HUES64 (cell line): ENCODE measurements at regions not wholly inside any gene's neighbourhood (a gene's known extent, or its start where the extent isn't known, plus 50 kb on each side); places are given as distances from the start of the nearest gene placed in this dataset.
"Not testable (repeated sequence)": the region's sequence is repeated elsewhere in the genome, so short reads cannot be mapped to it uniquely, and the experiment has no call there.

ENCODE experiments used
- H3K27ac ChIP-seq: 2 replicates; pipeline ENCODE4 v1.7.0; 2013; ENCODE audit warnings: low read depth, low read length, inconsistent platforms
- H3K27me3 ChIP-seq: 2 replicates; pipeline ENCODE4 v1.6.1; 2013; ENCODE audit warnings: mild to moderate bottlenecking, low read length; ENCODE audit not compliant: insufficient read depth
- H3K36me3 ChIP-seq: 2 replicates; pipeline ENCODE4 v1.6.1; 2013; ENCODE audit warnings: mild to moderate bottlenecking, low read length; ENCODE audit not compliant: insufficient read depth
- H3K4me1 ChIP-seq: 2 replicates; pipeline ENCODE4 v1.6.1; 2013; ENCODE audit warnings: mild to moderate bottlenecking, low read length, moderate library complexity; ENCODE audit not compliant: insufficient read depth
- H3K4me3 ChIP-seq: 2 replicates; pipeline ENCODE4 v1.5.1; 2013; ENCODE audit warnings: mild to moderate bottlenecking, low read length, moderate library complexity
- H3K9ac ChIP-seq: 2 replicates; pipeline ENCODE4 v1.6.1; 2013; ENCODE audit warnings: mild to moderate bottlenecking, low read depth, low read length
- H3K9me3 ChIP-seq: 2 replicates; pipeline ENCODE4 v1.6.1; 2013; ENCODE audit warnings: low read depth, low read length; ENCODE audit not compliant: insufficient read depth
- WGBS: fragments of 150-250, 120-280 bp; methylation state at CpG from one replicate; pipeline ENCODE4 v1.1.7; 2013; ENCODE audit warnings: missing lambda C conversion rate; 5-methylcytosine and 5-hydroxymethylcytosine counted together

GRCh38 chr13:62779161-62779560 is 1363.5 kb upstream of the PCDH20 start:
- Histone ChIP-seq H3K27me3 (no peaks in the 10 kb centered on the region), H3K9me3 (no peaks in the 10 kb centered on the region), H3K36me3 (no peaks in the 10 kb centered on the region), H3K4me3 (no peak overlapping the region), H3K9ac (no peak overlapping the region), H3K4me1 (no peaks in the 10 kb centered on the region), H3K27ac (no peak overlapping the region)
- 89% methylated on average over 6 of the region's 6 CpGs for WGBS

DNA sequence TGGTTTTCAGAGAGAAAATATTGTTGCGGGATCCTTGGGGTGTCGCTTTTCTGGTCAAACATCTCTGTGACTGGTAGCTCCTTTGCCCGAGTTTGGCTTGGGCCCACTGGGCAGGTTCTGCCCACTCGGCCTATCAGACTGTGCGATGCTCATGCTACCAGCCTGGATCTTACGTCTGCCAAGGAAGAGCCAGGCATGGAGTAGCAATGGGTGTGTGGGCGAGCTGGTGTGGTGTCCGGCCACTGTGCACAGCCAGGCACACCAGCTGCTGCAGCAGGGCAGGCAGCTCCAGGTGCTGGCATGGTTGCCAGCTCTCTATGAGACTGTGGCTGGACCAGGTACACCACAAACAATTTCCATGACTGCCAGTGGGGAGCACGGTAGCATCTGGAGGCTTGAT is 1351.8 kb upstream of the PCDH20 start:
- H3K36me3 ChIP-seq = no peaks in the 10 kb centered on the region
- WGBS = 94% methylated on average over 8 of the region's 9 CpGs

GRCh38 chr13:62760724-62761123 is 1345.1 kb upstream of the PCDH20 start:
- Histone ChIP-seq H3K9ac (no peak overlapping the region), H3K4me3 (no peak overlapping the region), H3K27me3 (no peaks in the 10 kb centered on the region), H3K27ac (no peak overlapping the region), H3K36me3 (no peaks in the 10 kb centered on the region), H3K9me3 (no peaks in the 10 kb centered on the region), H3K4me1 (no peaks in the 10 kb centered on the region)
- WGBS = no CpG with 5 or more reads among the region's 1 CpG

More for the DNA sequence above, 1351.8 kb upstream of the PCDH20 start:
- Histone ChIP-seq H3K27ac (no peak overlapping the region), H3K27me3 (no peaks in the 10 kb centered on the region), H3K9ac (no peak overlapping the region), H3K9me3 (no peaks in the 10 kb centered on the region), H3K4me3 (no peak overlapping the region), H3K4me1 (no peaks in the 10 kb centered on the region)

- Histone ChIP-seq H3K27me3 (no peaks in the 10 kb centered on the region), H3K9me3 (no peaks in the 10 kb centered on the region), H3K27ac (no peak overlapping the region), H3K4me1 (no peaks in the 10 kb centered on the region), H3K9ac (no peak overlapping the region), H3K36me3 (no peaks in the 10 kb centered on the region), H3K4me3 (no peak overlapping the region)
- 35% methylated on average over 1 of the region's 2 CpGs for WGBS
These were observed 1332.0 kb upstream of the PCDH20 start for GRCh38 chr13:62747629-62748028.

GRCh38 chr13:62747152-62747551 is 1331.5 kb upstream of the PCDH20 start:
- no peak overlapping the region for H3K4me3 ChIP-seq
- H3K9ac ChIP-seq = no peak overlapping the region
- H3K27ac ChIP-seq = no peak overlapping the region
- no peaks in the 10 kb centered on the region for H3K4me1 ChIP-seq
- H3K36me3 ChIP-seq = no peaks in the 10 kb centered on the region
- 94% methylated on average over 2 of the region's 2 CpGs for WGBS
- H3K9me3 ChIP-seq = no peaks in the 10 kb centered on the region
- no peaks in the 10 kb centered on the region for H3K27me3 ChIP-seq

DNA sequence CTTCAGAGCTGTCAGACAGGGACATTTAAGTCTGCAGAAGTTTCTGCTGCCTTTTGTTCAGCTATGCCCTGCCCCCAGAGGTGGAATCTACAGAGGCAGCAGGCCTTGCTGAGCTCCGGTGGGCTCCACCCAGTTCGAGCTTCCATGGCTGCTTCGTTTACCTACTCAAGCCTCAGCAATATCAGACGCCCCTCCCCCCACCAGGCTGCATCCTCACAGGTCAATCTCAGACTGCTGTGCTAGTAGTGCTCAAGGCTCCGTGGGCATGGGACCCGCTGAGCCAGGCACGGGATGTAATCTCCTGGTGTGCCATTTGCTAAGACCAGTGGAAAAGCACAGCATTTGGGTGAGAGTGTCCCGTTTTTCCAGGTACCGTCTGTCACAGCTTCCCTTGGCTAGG is 1314.1 kb upstream of the PCDH20 start:
- not testable (repeated sequence) for H3K36me3 ChIP-seq, H3K27me3 ChIP-seq, H3K9me3 ChIP-seq, H3K4me1 ChIP-seq, H3K27ac ChIP-seq, H3K9ac ChIP-seq, H3K4me3 ChIP-seq
- WGBS = 87% methylated on average over 9 of the region's 9 CpGs

- H3K36me3 ChIP-seq = no peaks in the 10 kb centered on the region
- no peaks in the 10 kb centered on the region for H3K9me3 ChIP-seq
- no peak overlapping the region for H3K9ac ChIP-seq
- 91% methylated on average over 3 of the region's 4 CpGs for WGBS
- H3K27ac ChIP-seq = no peak overlapping the region
- H3K4me1 ChIP-seq = no peaks in the 10 kb centered on the region
- no peaks in the 10 kb centered on the region for H3K27me3 ChIP-seq
- no peak overlapping the region for H3K4me3 ChIP-seq
These were observed 1306.2 kb upstream of the PCDH20 start for GRCh38 chr13:62721893-62722292.

- H3K9ac ChIP-seq, H3K4me3 ChIP-seq, H3K9me3 ChIP-seq, H3K27ac ChIP-seq, H3K27me3 ChIP-seq, H3K4me1 ChIP-seq, H3K36me3 ChIP-seq: not testable (repeated sequence)
- 96% methylated on average over 7 of the region's 7 CpGs for WGBS
These were observed 1296.3 kb upstream of the PCDH20 start for GRCh38 chr13:62711948-62712347.

DNA sequence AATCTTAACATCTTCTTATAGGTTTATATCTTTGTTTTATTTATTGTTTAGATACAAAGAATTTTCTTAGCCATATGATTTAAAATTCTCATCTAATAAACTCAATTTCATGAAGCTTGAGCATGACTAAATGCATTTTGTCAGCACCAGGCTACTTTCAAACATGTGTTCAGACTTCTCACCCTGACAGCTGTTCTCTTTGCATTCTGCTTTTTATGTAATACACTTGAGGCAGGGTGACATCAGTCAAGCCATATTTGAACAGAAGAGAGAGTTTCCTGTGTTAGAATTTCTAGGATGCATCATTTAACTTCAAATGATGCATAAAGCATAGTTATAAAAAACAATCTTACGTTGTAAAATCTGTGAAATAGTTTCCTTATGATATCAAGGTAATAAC is 1295.1 kb upstream of the PCDH20 start:
- Histone ChIP-seq H3K36me3 (no peaks in the 10 kb centered on the region), H3K27ac (no peak overlapping the region), H3K9me3 (no peaks in the 10 kb centered on the region), H3K4me3 (no peak overlapping the region), H3K9ac (no peak overlapping the region), H3K4me1 (no peaks in the 10 kb centered on the region), H3K27me3 (no peaks in the 10 kb centered on the region)
- WGBS = no CpG with 5 or more reads among the region's 1 CpG

GRCh38 chr13:62706048-62706447 is 1290.4 kb upstream of the PCDH20 start:
- no peaks in the 10 kb centered on the region for H3K9me3 ChIP-seq
- H3K36me3 ChIP-seq = no peaks in the 10 kb centered on the region
- no peak overlapping the region for H3K4me3 ChIP-seq
- no CpG with 5 or more reads among the region's 3 CpGs for whole genome bisulfite sequencing
- no peaks in the 10 kb centered on the region for H3K4me1 ChIP-seq
- H3K9ac ChIP-seq = no peak overlapping the region
- H3K27ac ChIP-seq = no peak overlapping the region
- no peaks in the 10 kb centered on the region for H3K27me3 ChIP-seq

GRCh38 chr13:62704875-62705274 is 1289.2 kb upstream of the PCDH20 start:
- Histone ChIP-seq H3K9ac (no peak overlapping the region), H3K4me1 (no peaks in the 10 kb centered on the region), H3K4me3 (no peak overlapping the region), H3K27ac (no peak overlapping the region), H3K9me3 (no peaks in the 10 kb centered on the region), H3K36me3 (no peaks in the 10 kb centered on the region), H3K27me3 (no peaks in the 10 kb centered on the region)

DNA sequence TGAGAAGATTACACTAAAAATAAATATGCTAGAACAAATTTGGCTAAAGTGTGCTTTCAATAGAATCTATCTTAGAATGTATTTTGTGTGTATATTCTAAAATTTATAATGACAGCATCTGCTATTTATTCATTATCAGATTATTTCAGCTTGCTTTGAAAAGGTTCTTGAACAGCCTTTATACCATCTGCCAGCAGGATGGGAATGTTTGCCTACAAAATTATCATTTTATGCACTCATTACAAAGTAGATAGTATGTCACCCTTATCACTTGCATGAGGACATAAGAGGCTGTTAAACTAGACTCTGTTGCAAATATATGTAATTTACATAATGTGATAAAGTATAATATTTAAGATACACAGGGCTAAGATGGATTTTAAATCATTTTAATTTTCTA is 1286.9 kb upstream of the PCDH20 start:
- Histone ChIP-seq H3K36me3 (no peaks in the 10 kb centered on the region), H3K9ac (no peak overlapping the region), H3K4me1 (no peaks in the 10 kb centered on the region), H3K4me3 (no peak overlapping the region), H3K9me3 (no peaks in the 10 kb centered on the region), H3K27me3 (no peaks in the 10 kb centered on the region), H3K27ac (no peak overlapping the region)
